DOHH2 (cell line): ENCODE measurements at regions not wholly inside any gene's neighbourhood (a gene's known extent, or its start where the extent isn't known, plus 50 kb on each side); places are given as distances from the start of the nearest gene placed in this dataset.

Experiments
- CTCF ChIP-seq: fragments of 200-600 bp; sonication (generic); IDR thresholded peaks from one replicate; pipeline ENCODE4 v1.5.1; 2014; ENCODE audit warnings: antibody characterized with exemption, mild to moderate bottlenecking, low read depth, low read length; ENCODE audit not compliant: poor library complexity, severe bottlenecking
- EZH2phosphoT487 ChIP-seq: fragments of 200-600 bp; sonication (generic); IDR thresholded peaks from 2 replicates; pipeline ENCODE4 v1.6.1; 2017; ENCODE audit warnings: borderline replicate concordance, mild to moderate bottlenecking, antibody characterized with exemption, low read length, moderate library complexity, mixed read lengths

GRCh38 chr5:124071039-124071438, 559.1 kb downstream of the CSNK1G3 start:
- TF ChIP-seq CTCF, result no peak
- TF ChIP-seq EZH2phosphoT487, result no peak
